Activated CD4-positive, alpha-beta T cell treated with anti-CD3 and anti-CD28 coated beads, Interleukin-10, Interleukin-2, amounts not matched to agents 100 ng/mL and 50 ng/mL, durations not matched to agents 16 hours and 8 hours (primary cell): ENCODE measurements at regions not wholly inside any gene's neighbourhood (a gene's known extent, or its start where the extent isn't known, plus 50 kb on each side); places are given as distances from the start of the nearest gene placed in this dataset.
A peak's percentile ranks its signal among the peaks of the same experiment; 100 is the strongest.

ENCODE experiments used
- DNase-seq: peaks from one replicate; pipeline ENCODE4 v3.0.0-alpha.2; 2020

GRCh38 chr6:14905201-14905600 lies 340.7 kb upstream of the JARID2 start:
- no peak for DNase-seq

GRCh38 chr6:14906621-14907020 lies 339.2 kb upstream of the JARID2 start:
- no peak for DNase-seq

GRCh38 chr6:14910692-14911547 lies 334.9 kb upstream of the JARID2 start:
- peak; percentile 64 for DNase-seq

- no peak for DNase-seq
These were observed 333.6 kb upstream of the JARID2 start for GRCh38 chr6:14912226-14912625.

- DNase-seq, result no peak
These were observed 333.2 kb upstream of the JARID2 start for GRCh38 chr6:14912706-14913105.

GRCh38 chr6:14913931-14914330 lies 331.9 kb upstream of the JARID2 start:
- no peak for DNase-seq

GRCh38 chr6:14915888-14916832 lies 329.7 kb upstream of the JARID2 start:
- DNase-seq, result no peak

- DNase-seq, result no peak
These were observed 328.6 kb upstream of the JARID2 start for GRCh38 chr6:14917109-14917910.

GRCh38 chr6:14918200-14918907 lies 327.5 kb upstream of the JARID2 start:
- DNase-seq, result no peak

GRCh38 chr6:14919038-14919670 lies 326.7 kb upstream of the JARID2 start:
- DNase-seq, result no peak

- DNase-seq, result no peak
These were observed 325.6 kb upstream of the JARID2 start for GRCh38 chr6:14920276-14920675.

- DNase-seq, result no peak
These were observed 324.7 kb upstream of the JARID2 start for GRCh38 chr6:14921170-14921569.

GRCh38 chr6:14921878-14922671 lies 323.8 kb upstream of the JARID2 start:
- DNase-seq, result no peak

GRCh38 chr6:14922706-14923460 lies 323.0 kb upstream of the JARID2 start:
- DNase-seq, result no peak

GRCh38 chr6:14924126-14925024 lies 321.5 kb upstream of the JARID2 start:
- DNase-seq, result no peak

- no peak for DNase-seq
These were observed 320.7 kb upstream of the JARID2 start for GRCh38 chr6:14925025-14925698.

- DNase-seq, result no peak
These were observed 320.2 kb upstream of the JARID2 start for GRCh38 chr6:14925699-14926026.

GRCh38 chr6:14927398-14927797 lies 318.5 kb upstream of the JARID2 start:
- DNase-seq, result no peak

- DNase-seq, result no peak
These were observed 316.6 kb upstream of the JARID2 start for GRCh38 chr6:14929291-14929690.
